CD14-positive monocyte (primary cell): ENCODE measurements at regions not wholly inside any gene's neighbourhood (a gene's known extent, or its start where the extent isn't known, plus 50 kb on each side); places are given as distances from the start of the nearest gene placed in this dataset.
"Not testable (repeated sequence)": the region's sequence is repeated elsewhere in the genome, so short reads cannot be mapped to it uniquely, and the experiment has no call there.

Experiments
- DNase-seq, 3 donors: peaks; one replicate each; pipeline ENCODE4 v3.0.0-alpha.2; 2011 to 2022
- H2AFZ ChIP-seq: 2 replicates; pipeline ENCODE4 v1.6.0; 2012; ENCODE audit warnings: mild to moderate bottlenecking, low read depth, low read length, inconsistent platforms; ENCODE audit not compliant: insufficient read depth, poor library complexity, severe bottlenecking
- H3K27ac ChIP-seq, 2 donors: 1 replicate in 1 of 2; 2 replicates in 1 of 2; pipeline ENCODE4 v1.5.1; 2012 to 2013; ENCODE audit warnings: low read length in 2 of 2, control low read depth in 1 of 2, inconsistent platforms in 1 of 2, low read depth in 1 of 2, mild to moderate bottlenecking in 1 of 2
- H3K27me3 ChIP-seq, 2 donors: one replicate each; pipeline versions ENCODE4 v1.6.0 to v1.6.1; 2011 to 2013; ENCODE audit warnings: low read length in 2 of 2; ENCODE audit not compliant: control insufficient read depth in 2 of 2, insufficient read depth in 2 of 2
- H3K36me3 ChIP-seq, 2 donors: replicated peaks in 1 of 2; 1 replicate in 1 of 2; 2 replicates in 1 of 2; pipeline versions ENCODE4 v1.5.1 to v1.6.1; 2012 to 2013; ENCODE audit warnings: low read length in 2 of 2, control low read depth in 1 of 2, inconsistent platforms in 1 of 2, mild to moderate bottlenecking in 1 of 2; ENCODE audit not compliant: insufficient read depth in 2 of 2, control insufficient read depth in 1 of 2
- H3K4me1 ChIP-seq, 2 donors: 1 replicate in 1 of 2; 2 replicates in 1 of 2; pipeline versions ENCODE4 v1.5.1 to v1.6.1; 2012 to 2013; ENCODE audit warnings: low read length in 2 of 2, control low read depth in 1 of 2, inconsistent platforms in 1 of 2, mild to moderate bottlenecking in 1 of 2, moderate library complexity in 1 of 2; ENCODE audit not compliant: insufficient read depth in 2 of 2, control insufficient read depth in 1 of 2
- H3K4me2 ChIP-seq: replicated peaks from 2 replicates; pipeline ENCODE3; 2012; ENCODE audit warnings: low read length, moderate library complexity, mild to moderate bottlenecking; ENCODE audit not compliant: poor library complexity, severe bottlenecking; ENCODE audit errors: extremely low read depth
- H3K4me3 ChIP-seq, 3 experiments: fragments of 200-600 bp in 1 of 3; sonication (generic) in 1 of 3; replicated peaks in 1 of 3; 1 replicate in 2 of 3; 2 replicates in 1 of 3; pipeline ENCODE4 v1.5.1; 2011 to 2013; ENCODE audit warnings: low read length in 3 of 3, mild to moderate bottlenecking in 3 of 3, control low read depth in 2 of 3, low read depth in 2 of 3, inconsistent platforms in 1 of 3, moderate library complexity in 1 of 3
- H3K79me2 ChIP-seq: 2 replicates; pipeline ENCODE4 v1.6.0; 2012; ENCODE audit warnings: mild to moderate bottlenecking, control low read depth, inconsistent platforms, low read length, moderate library complexity; ENCODE audit not compliant: insufficient read depth
- H3K9ac ChIP-seq: 2 replicates; pipeline ENCODE4 v1.6.0; 2017; ENCODE audit warnings: low read length, mild to moderate bottlenecking; ENCODE audit not compliant: insufficient read depth, poor library complexity, severe bottlenecking
- H3K9me3 ChIP-seq, 2 donors: replicated peaks in 1 of 2; 1 replicate in 1 of 2; 2 replicates in 1 of 2; pipeline versions ENCODE4 v1.5.1 to v1.6.1; 2012 to 2013; ENCODE audit warnings: low read length in 2 of 2, control low read depth in 1 of 2; ENCODE audit not compliant: control insufficient read depth in 1 of 2, insufficient read depth in 1 of 2
- H4K20me1 ChIP-seq: 2 replicates; pipeline ENCODE4 v1.6.0; 2012; ENCODE audit warnings: mild to moderate bottlenecking, low read length, control low read depth, moderate library complexity; ENCODE audit not compliant: insufficient read depth
- H3K27ac Mint-ChIP-seq, 7 donors: one replicate each; pipeline ENCODE4 v1.8.0; 2020; ENCODE audit warnings: mild to moderate bottlenecking in 7 of 7, mixed read lengths in 7 of 7, moderate library complexity in 6 of 7, inconsistent platforms in 2 of 7
- H3K27me3 Mint-ChIP-seq, 3 donors: one replicate each; pipeline ENCODE4 v1.8.0; 2021 to 2022; ENCODE audit warnings: low read depth in 3 of 3, mild to moderate bottlenecking in 3 of 3, mixed read lengths in 3 of 3, moderate library complexity in 3 of 3, inconsistent platforms in 1 of 3
- H3K36me3 Mint-ChIP-seq, 2 donors: one replicate each; pipeline ENCODE4 v1.8.0; 2020; ENCODE audit warnings: mixed read lengths in 2 of 2, inconsistent platforms in 1 of 2, mild to moderate bottlenecking in 1 of 2
- H3K4me1 Mint-ChIP-seq: one replicate; pipeline ENCODE4 v1.8.0; 2020; ENCODE audit warnings: mild to moderate bottlenecking, mixed read lengths
- H3K4me3 Mint-ChIP-seq, 2 donors: one replicate each; pipeline ENCODE4 v1.8.0; 2020; ENCODE audit warnings: mild to moderate bottlenecking in 2 of 2, mixed read lengths in 2 of 2, moderate library complexity in 1 of 2
- H3K9me3 Mint-ChIP-seq, 7 donors: one replicate each; pipeline ENCODE4 v1.8.0; 2020 to 2022; ENCODE audit warnings: mixed read lengths in 7 of 7, mild to moderate bottlenecking in 6 of 7, moderate library complexity in 6 of 7, inconsistent platforms in 2 of 7
- CTCF ChIP-seq: fragments of 200-600 bp; IDR thresholded peaks from one replicate; pipeline ENCODE4 v1.8.0; 2022; ENCODE audit warnings: antibody characterized with exemption, mild to moderate bottlenecking
- WGBS: methylation state at CpG from one replicate; pipeline ENCODE4 v1.1.5; 2013; ENCODE audit warnings: missing lambda C conversion rate; ENCODE audit not compliant: insufficient coverage; 5-methylcytosine and 5-hydroxymethylcytosine counted together
- intact Hi-C, 2 donors: fragments of 100-400 bp; cut with micrococcal nuclease; formaldehyde crosslinking; loops; one replicate each; pipeline versions ENCODE4 v1.15.0 to v1.15.1; 2023

- H3K9me3 ChIP-seq = no peaks in the 10 kb centered on the region
- intact Hi-C loops = no loop called here
- no peak overlapping the region for H3K4me3 ChIP-seq
- H3K27me3 Mint-ChIP-seq = peaks cover 0 to 3% (median 0%) of the 10 kb centered on the region in 3 donors
- no peaks in the 10 kb centered on the region for H3K36me3 Mint-ChIP-seq
- H3K4me3 Mint-ChIP-seq = no peak overlapping the region
- 100% methylated on average over 2 of the region's 2 CpGs for WGBS
- TF ChIP-seq CTCF = no peak
- H3K4me2 ChIP-seq = no peak overlapping the region
- no peaks in the 10 kb centered on the region for H3K79me2 ChIP-seq
- H3K9ac ChIP-seq = no peak overlapping the region
- no peaks in the 10 kb centered on the region for H3K4me1 Mint-ChIP-seq
- no peaks in the 10 kb centered on the region for H3K36me3 ChIP-seq
- H3K9me3 Mint-ChIP-seq = peaks cover 0 to 10% (median 4%) of the 10 kb centered on the region in 7 donors
- no peaks in the 10 kb centered on the region for H4K20me1 ChIP-seq
- H3K27me3 ChIP-seq = no peaks in the 10 kb centered on the region
- no peak for DNase-seq
- no peak overlapping the region for H2AFZ ChIP-seq
- no peak overlapping the region for H3K27ac ChIP-seq
- H3K27ac Mint-ChIP-seq = no peak overlapping the region
- no peaks in the 10 kb centered on the region for H3K4me1 ChIP-seq
These were observed 416.8 kb upstream of the HNRNPA3 start for GRCh38 chr2:176795823-176796222.

GRCh38 chr2:176796677-176797076 lies 415.9 kb upstream of the HNRNPA3 start:
- intact Hi-C loops, H3K36me3 Mint-ChIP-seq: not testable (repeated sequence)
- WGBS = no CpG with 5 or more reads among the region's 13 CpGs

More at GRCh38 chr2:176796677-176797076, 415.9 kb upstream of the HNRNPA3 start:
- H3K9ac ChIP-seq, H2AFZ ChIP-seq, H3K4me2 ChIP-seq, H3K4me3 Mint-ChIP-seq, H3K27ac Mint-ChIP-seq, H4K20me1 ChIP-seq, H3K27me3 ChIP-seq, DNase-seq, H3K4me1 ChIP-seq, H3K9me3 ChIP-seq, H3K9me3 Mint-ChIP-seq, H3K4me1 Mint-ChIP-seq, H3K4me3 ChIP-seq, H3K79me2 ChIP-seq, H3K27ac ChIP-seq, H3K27me3 Mint-ChIP-seq, H3K36me3 ChIP-seq: not testable (repeated sequence)
